ENCODE measurements at regions not wholly inside any gene's neighbourhood (a gene's known extent, or its start where the extent isn't known, plus 50 kb on each side); places are given as distances from the start of the nearest gene placed in this dataset.

DNA sequence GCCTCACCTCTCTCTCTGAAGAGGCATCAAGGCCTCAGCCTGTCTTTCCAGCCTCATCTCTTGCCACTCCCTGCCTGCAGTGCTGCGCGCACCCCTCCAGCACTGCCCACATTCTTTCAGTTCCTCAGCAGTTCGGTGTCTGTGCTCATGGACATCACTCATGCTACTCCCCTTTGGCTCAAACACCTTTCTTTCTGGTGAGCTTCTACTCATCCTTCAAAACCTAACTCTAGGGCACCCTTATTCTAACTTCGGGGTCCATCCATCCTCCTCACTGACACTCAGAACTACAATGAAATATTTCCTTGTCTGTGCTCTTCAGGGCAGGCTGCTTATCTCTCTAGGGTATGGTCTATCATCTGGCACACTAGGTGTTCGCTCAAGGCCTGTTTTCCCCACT, 169.9 kb upstream of the BMPER start:
- TF ChIP-seq EZH2 (IDR thresholded peaks at IDR 0.05; ENCODE audit: borderline replicate concordance, insufficient read depth, low read depth, low read length, poor library complexity, severe bottlenecking), result no peak
- TF ChIP-seq, protein P1, sequence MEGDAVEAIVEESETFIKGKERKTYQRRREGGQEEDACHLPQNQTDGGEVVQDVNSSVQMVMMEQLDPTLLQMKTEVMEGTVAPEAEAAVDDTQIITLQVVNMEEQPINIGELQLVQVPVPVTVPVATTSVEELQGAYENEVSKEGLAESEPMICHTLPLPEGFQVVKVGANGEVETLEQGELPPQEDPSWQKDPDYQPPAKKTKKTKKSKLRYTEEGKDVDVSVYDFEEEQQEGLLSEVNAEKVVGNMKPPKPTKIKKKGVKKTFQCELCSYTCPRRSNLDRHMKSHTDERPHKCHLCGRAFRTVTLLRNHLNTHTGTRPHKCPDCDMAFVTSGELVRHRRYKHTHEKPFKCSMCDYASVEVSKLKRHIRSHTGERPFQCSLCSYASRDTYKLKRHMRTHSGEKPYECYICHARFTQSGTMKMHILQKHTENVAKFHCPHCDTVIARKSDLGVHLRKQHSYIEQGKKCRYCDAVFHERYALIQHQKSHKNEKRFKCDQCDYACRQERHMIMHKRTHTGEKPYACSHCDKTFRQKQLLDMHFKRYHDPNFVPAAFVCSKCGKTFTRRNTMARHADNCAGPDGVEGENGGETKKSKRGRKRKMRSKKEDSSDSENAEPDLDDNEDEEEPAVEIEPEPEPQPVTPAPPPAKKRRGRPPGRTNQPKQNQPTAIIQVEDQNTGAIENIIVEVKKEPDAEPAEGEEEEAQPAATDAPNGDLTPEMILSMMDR (IDR thresholded peaks at IDR 0.05), result no peak
